Fibroblast of villous mesenchyme (primary cell): ENCODE measurements at regions not wholly inside any gene's neighbourhood (a gene's known extent, or its start where the extent isn't known, plus 50 kb on each side); places are given as distances from the start of the nearest gene placed in this dataset.

Source experiments
- DNase-seq: peaks from one replicate; pipeline ENCODE4 v3.0.0-alpha.2; 2010; ENCODE audit warnings: low read depth
- H3K4me3 ChIP-seq: 2 replicates; pipeline ENCODE4 v1.5.1; 2011; ENCODE audit warnings: low read depth, mild to moderate bottlenecking, low read length
- CTCF ChIP-seq: IDR thresholded peaks from 2 replicates; pipeline ENCODE4 v1.5.1; 2012; ENCODE audit warnings: low read depth, mild to moderate bottlenecking, low read length; ENCODE audit not compliant: insufficient read depth

GRCh38 chr3:88767746-88768145 lies 339.7 kb upstream of the EPHA3 start:
- DNase-seq = no peak
- no peak for TF ChIP-seq CTCF
- no peak overlapping the region for H3K4me3 ChIP-seq

DNA sequence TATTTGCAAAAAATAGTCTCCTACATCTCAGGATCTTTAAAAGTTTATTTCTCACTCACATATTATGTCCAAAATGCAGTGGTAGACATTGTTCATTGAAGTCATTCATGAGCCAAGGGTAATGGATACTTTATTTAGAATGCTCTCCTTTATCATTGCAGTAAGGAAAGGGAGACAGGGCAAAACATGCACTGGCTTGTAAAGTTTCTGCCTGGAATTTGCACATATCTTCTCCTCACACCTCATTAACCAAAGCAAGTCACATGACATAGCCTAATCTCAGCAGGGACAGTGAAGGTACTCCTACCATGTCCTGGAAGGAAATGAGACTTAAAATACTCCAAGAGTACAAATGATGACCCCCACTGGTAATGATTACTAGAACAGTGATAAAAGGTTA lies 333.7 kb upstream of the EPHA3 start:
- DNase-seq = no peak
- no peak overlapping the region for H3K4me3 ChIP-seq
- no peak for TF ChIP-seq CTCF

- H3K4me3 ChIP-seq = no peak overlapping the region
- no peak for TF ChIP-seq CTCF
- DNase-seq = no peak
These were observed 332.3 kb upstream of the EPHA3 start for GRCh38 chr3:88775026-88775690.

GRCh38 chr3:88779482-88779881 lies 327.9 kb upstream of the EPHA3 start:
- DNase-seq = no peak
- H3K4me3 ChIP-seq = no peak overlapping the region
- no peak for TF ChIP-seq CTCF

- no peak overlapping the region for H3K4me3 ChIP-seq
- no peak for TF ChIP-seq CTCF
- no peak for DNase-seq
These were observed 322.5 kb upstream of the EPHA3 start for GRCh38 chr3:88784925-88785324.

- TF ChIP-seq CTCF = no peak
- no peak overlapping the region for H3K4me3 ChIP-seq
- DNase-seq = no peak
These were observed 321.6 kb upstream of the EPHA3 start for GRCh38 chr3:88785841-88786240.

DNA sequence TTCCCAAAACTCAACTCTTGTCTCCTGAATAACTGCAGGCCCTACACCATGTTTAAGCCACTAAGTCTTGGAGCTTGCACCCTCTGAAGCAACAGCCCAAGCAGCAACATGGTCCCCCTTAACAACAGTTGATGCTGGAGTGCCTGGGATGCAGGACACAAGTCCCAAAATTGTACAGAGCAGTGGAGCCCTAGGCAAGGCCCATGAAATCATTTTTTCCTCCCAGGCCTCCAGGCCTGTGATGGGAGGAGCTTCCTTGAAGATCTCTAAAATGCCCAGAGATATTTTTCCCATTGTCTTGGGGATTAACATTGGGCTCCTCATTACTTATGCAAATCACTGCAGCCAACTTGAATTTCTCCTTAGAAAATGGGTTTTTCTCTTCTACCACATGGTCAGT lies 311.9 kb upstream of the EPHA3 start:
- DNase-seq = no peak
- H3K4me3 ChIP-seq = no peak overlapping the region
- no peak for TF ChIP-seq CTCF
